SK-N-MC (cell line): ENCODE measurements at regions not wholly inside any gene's neighbourhood (a gene's known extent, or its start where the extent isn't known, plus 50 kb on each side); places are given as distances from the start of the nearest gene placed in this dataset.

Source experiments
- DNase-seq: peaks from one replicate; pipeline ENCODE4 v3.0.0-alpha.2; 2011; ENCODE audit warnings: low read depth, low spot score
- H3K27ac ChIP-seq: fragments of 200-600 bp; sonication (generic); 2 replicates; pipeline ENCODE4 v1.5.1; 2016; ENCODE audit warnings: mixed run types
- H3K36me3 ChIP-seq: fragments of 200-600 bp; sonication (generic); 2 replicates; pipeline ENCODE4 v1.6.1; 2017; ENCODE audit warnings: antibody characterized with exemption, low read length, mixed read lengths; ENCODE audit not compliant: insufficient read depth
- H3K4me3 ChIP-seq: fragments of 200-600 bp; sonication (generic); 2 replicates; pipeline ENCODE4 v1.5.1; 2016
- H3K9ac ChIP-seq: fragments of 200-600 bp; sonication (generic); 2 replicates; pipeline ENCODE4 v1.8.0; 2017; ENCODE audit warnings: mixed run types, mixed read lengths; ENCODE audit not compliant: insufficient read length
- H3K9me3 ChIP-seq: fragments of 200-600 bp; sonication (generic); 2 replicates; pipeline ENCODE4 v1.6.1; 2017; ENCODE audit warnings: low read depth, mild to moderate bottlenecking, antibody characterized with exemption, low read length, moderate library complexity, mixed read lengths
- EZH2 ChIP-seq: fragments of 200-600 bp; sonication (generic); IDR thresholded peaks from one replicate; pipeline ENCODE4 v1.6.1; 2017; ENCODE audit warnings: antibody characterized with exemption
- FOXP2 ChIP-seq: optimal IDR thresholded peaks from 2 replicates; pipeline ENCODE3; 2011; ENCODE audit warnings: mild to moderate bottlenecking, moderate library complexity; ENCODE audit not compliant: insufficient read depth; ENCODE audit errors: extremely low read length, control extremely low read depth
- POLR2AphosphoS5 ChIP-seq: IDR thresholded peaks from 2 replicates; pipeline ENCODE4 v1.6.1; 2012; ENCODE audit warnings: mild to moderate bottlenecking, low read depth, low read length, borderline replicate concordance

- no peak overlapping the region for H3K27ac ChIP-seq
- no peak overlapping the region for H3K9ac ChIP-seq
- H3K9me3 ChIP-seq = no peaks in the 10 kb centered on the region
- H3K4me3 ChIP-seq = no peak overlapping the region
- TF ChIP-seq EZH2 (no peak), FOXP2 (no peak), POLR2AphosphoS5 (no peak)
- DNase-seq = no peak
- H3K36me3 ChIP-seq = no peaks in the 10 kb centered on the region
These were observed 203.5 kb upstream of the PLXNC1 start for GRCh38 chr12:93944911-93945310.

GRCh38 chr12:93946542-93947150 is 201.7 kb upstream of the PLXNC1 start:
- H3K27ac ChIP-seq = no peak overlapping the region
- no peak for DNase-seq
- no peak overlapping the region for H3K4me3 ChIP-seq
- H3K36me3 ChIP-seq = no peaks in the 10 kb centered on the region
- no peaks in the 10 kb centered on the region for H3K9me3 ChIP-seq
- H3K9ac ChIP-seq = no peak overlapping the region
- TF ChIP-seq EZH2 = no peak
- no peak for TF ChIP-seq POLR2AphosphoS5
- TF ChIP-seq FOXP2 = no peak

- Histone ChIP-seq H3K4me3 (no peak overlapping the region), H3K9ac (no peak overlapping the region), H3K36me3 (no peaks in the 10 kb centered on the region), H3K9me3 (no peaks in the 10 kb centered on the region), H3K27ac (no peak overlapping the region)
- TF ChIP-seq FOXP2 (no peak), POLR2AphosphoS5 (no peak), EZH2 (no peak)
- DNase-seq = no peak
These were observed 200.9 kb upstream of the PLXNC1 start for GRCh38 chr12:93947486-93947885.

DNA sequence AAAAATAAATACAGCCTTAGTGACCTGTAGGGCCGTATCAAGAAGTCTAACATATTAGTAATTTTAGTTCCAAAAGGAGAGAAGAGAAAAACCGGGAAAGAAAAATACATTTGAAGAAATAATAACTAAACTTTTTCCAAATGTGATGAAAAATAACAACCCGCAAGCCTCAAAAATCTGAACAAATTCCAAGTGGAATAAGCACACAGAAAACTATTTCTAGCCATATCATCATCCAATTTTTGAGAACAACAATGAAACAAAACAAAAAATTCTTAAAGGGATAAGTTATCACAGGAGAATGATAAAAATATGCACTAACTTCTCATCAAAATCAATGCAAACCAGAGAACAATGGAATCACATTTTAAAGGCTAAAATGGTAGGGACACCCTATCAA is 198.1 kb upstream of the PLXNC1 start:
- Histone ChIP-seq H3K9me3 (no peaks in the 10 kb centered on the region), H3K36me3 (no peaks in the 10 kb centered on the region), H3K4me3 (no peak overlapping the region), H3K9ac (no peak overlapping the region), H3K27ac (no peak overlapping the region)
- TF ChIP-seq EZH2 (no peak), FOXP2 (no peak), POLR2AphosphoS5 (no peak)
- DNase-seq = no peak

DNA sequence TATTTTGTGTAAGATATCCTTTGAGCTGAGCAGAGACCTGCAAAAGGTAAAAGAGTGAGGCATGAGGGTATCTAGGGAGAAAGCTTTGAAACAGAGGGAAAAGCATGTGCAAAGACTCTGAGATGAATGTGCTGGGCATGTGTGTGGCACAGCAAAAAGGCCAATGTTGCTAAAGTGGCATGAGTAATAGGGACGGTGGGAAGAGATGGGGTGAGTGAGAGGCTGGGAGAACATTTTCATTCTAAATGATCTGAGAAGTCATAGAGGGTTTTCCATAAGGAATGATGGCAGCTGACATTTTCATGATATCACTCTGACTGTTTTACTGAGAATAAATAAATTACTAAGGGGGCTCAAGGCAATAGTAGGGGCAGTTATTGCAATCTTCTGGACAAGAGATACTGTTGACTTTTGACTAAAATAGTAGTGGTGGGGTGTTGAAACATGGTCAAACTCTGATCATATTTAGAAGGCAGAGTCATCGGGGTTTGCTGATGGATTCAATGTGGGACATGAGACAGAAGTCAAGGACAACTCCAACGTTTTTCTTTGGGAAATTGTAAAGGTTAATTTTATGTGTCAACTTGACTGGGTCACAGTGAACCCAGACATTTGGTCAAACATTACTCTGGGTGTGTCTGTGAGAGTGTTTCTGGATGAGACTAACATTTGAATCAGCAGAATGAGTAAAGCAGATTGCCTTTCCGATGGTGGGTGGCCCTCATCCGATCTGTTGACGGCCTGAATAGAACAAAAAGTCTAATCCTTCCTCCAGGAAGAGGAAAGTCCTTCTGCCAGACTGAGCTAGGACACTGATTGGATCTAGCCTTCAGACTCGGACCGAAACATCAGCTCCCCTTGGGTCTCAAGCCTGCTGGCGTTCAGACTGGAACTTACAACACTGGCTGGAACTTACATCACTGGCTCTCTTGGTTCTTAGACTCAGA is 193.9 kb upstream of the PLXNC1 start:
- DNase-seq = no peak
- H3K9ac ChIP-seq = no peak overlapping the region
- no peaks in the 10 kb centered on the region for H3K36me3 ChIP-seq
- H3K4me3 ChIP-seq = no peak overlapping the region
- H3K9me3 ChIP-seq = no peaks in the 10 kb centered on the region
- H3K27ac ChIP-seq = no peak overlapping the region
- TF ChIP-seq EZH2 (no peak), FOXP2 (no peak), POLR2AphosphoS5 (no peak)

- DNase-seq = no peak
- no peak overlapping the region for H3K27ac ChIP-seq
- TF ChIP-seq EZH2 (no peak), POLR2AphosphoS5 (no peak), FOXP2 (no peak)
- no peak overlapping the region for H3K4me3 ChIP-seq
- H3K36me3 ChIP-seq = no peaks in the 10 kb centered on the region
- no peak overlapping the region for H3K9ac ChIP-seq
- H3K9me3 ChIP-seq = no peaks in the 10 kb centered on the region
These were observed 191.8 kb upstream of the PLXNC1 start for GRCh38 chr12:93956551-93956950.

DNA sequence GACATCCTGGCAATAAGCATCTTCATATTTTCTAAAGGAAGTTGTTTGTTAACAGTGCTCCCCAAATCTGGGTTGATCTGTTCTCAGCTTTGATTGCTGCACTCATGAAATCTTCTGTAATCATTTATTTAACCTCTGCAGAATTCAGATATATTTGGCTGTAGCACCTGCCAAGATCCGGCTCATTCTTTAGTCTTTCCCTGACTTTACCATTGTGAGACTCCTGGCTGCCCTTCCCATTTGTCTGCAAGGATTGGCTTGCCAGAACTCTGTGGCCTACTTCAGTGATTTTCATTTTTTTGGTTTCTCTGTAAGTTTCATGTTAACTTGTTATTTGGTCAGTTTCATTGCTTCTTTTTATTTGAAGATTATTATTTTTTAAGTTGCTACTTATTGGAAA is 191.2 kb upstream of the PLXNC1 start:
- Histone ChIP-seq H3K9me3 (no peaks in the 10 kb centered on the region), H3K9ac (no peak overlapping the region), H3K27ac (no peak overlapping the region), H3K4me3 (no peak overlapping the region), H3K36me3 (no peaks in the 10 kb centered on the region)
- DNase-seq = no peak
- no peak for TF ChIP-seq FOXP2
- TF ChIP-seq EZH2 = no peak
- no peak for TF ChIP-seq POLR2AphosphoS5

GRCh38 chr12:93957870-93958269 is 190.5 kb upstream of the PLXNC1 start:
- H3K27ac ChIP-seq = no peak overlapping the region
- no peak for DNase-seq
- no peaks in the 10 kb centered on the region for H3K36me3 ChIP-seq
- H3K9me3 ChIP-seq = no peaks in the 10 kb centered on the region
- H3K9ac ChIP-seq = no peak overlapping the region
- H3K4me3 ChIP-seq = no peak overlapping the region
- TF ChIP-seq POLR2AphosphoS5 (no peak), FOXP2 (no peak), EZH2 (no peak)
